Pulmonary artery endothelial cell (primary cell): ENCODE measurements at regions not wholly inside any gene's neighbourhood (a gene's known extent, or its start where the extent isn't known, plus 50 kb on each side); places are given as distances from the start of the nearest gene placed in this dataset.

Source experiments
- DNase-seq: peaks from one replicate; pipeline ENCODE4 v3.0.0-alpha.2; 2011; ENCODE audit warnings: low read depth, low spot score

DNA sequence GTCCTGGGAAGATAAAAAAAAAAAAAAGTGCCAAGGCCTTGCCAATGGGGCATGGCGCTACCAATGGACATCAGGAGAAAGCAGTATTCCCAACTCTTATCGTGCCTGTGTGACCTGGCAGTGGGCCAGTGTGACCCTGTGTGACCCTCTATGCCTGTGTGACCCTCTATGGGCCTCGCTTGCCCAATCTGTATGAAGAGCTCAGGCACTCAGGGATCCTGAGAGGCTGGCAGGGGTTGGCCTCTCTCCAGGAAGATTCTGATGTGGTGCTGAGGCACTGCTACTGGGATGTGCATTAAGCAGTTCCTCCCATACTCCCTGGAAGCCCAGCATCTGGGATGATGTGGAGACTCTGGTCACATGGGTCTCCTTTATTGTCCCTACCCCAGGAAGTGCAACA, 179.2 kb downstream of the MACROH2A1 start:
- no peak for DNase-seq

DNA sequence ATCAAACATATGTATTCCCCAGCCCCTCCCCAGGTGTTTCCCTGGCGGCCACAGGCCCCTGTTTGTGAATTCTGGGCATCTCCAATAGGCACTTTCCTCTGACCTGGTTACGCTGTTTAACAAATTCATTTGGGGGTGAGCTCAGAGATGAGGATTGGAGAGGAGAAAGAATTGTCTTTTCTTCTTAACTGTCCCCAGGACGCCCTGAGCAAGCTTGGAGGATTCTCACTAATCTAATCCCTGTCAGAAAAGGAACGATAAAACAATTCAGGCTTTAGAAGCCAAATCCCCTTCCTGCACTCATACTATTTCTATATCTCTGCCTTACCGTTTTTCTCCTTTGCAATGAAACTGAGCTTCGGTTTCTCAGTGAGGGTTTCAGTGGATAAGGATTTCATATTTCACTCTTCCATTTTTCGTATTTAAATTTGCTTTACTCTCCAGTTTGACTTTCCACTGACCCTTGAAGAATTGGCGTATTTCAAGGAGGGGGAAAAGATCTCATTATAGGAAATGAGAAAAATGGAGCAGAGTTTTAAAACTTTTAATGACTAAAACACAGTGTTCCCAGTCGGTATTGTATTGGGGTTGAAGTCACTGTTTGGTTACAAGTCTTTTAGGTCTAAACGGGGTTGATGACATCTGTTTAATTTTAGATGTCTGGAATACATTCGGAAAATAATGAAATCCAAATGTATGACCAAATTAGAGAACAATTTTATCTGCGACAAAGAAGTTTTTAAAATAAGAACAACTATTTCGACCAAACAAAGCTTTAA, 180.1 kb downstream of the MACROH2A1 start:
- no peak for DNase-seq

DNA sequence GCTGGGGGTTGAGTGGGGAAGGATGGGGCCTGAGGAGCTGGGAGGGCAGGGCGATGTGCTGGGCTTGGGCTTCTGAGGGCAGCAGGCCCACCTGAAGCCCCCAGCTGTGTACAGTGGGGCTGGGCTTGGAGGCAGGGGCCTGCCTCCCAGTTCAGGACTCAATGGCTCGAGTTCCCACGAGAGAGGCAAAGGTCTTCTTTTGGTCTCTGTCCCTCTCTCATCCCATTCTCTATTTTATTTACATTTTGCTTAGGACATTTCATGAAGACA, 180.6 kb downstream of the MACROH2A1 start:
- DNase-seq, result no peak

GRCh38 chr5:135217669-135218485, 181.2 kb downstream of the MACROH2A1 start:
- no peak for DNase-seq

GRCh38 chr5:135216471-135217343, 182.3 kb downstream of the MACROH2A1 start:
- DNase-seq, result no peak

- DNase-seq, result no peak
Observed at GRCh38 chr5:135215617-135216470, 181.8 kb upstream of the PITX1 start.

- DNase-seq, result no peak
Observed at GRCh38 chr5:135214897-135215616, 181.0 kb upstream of the PITX1 start.

DNA sequence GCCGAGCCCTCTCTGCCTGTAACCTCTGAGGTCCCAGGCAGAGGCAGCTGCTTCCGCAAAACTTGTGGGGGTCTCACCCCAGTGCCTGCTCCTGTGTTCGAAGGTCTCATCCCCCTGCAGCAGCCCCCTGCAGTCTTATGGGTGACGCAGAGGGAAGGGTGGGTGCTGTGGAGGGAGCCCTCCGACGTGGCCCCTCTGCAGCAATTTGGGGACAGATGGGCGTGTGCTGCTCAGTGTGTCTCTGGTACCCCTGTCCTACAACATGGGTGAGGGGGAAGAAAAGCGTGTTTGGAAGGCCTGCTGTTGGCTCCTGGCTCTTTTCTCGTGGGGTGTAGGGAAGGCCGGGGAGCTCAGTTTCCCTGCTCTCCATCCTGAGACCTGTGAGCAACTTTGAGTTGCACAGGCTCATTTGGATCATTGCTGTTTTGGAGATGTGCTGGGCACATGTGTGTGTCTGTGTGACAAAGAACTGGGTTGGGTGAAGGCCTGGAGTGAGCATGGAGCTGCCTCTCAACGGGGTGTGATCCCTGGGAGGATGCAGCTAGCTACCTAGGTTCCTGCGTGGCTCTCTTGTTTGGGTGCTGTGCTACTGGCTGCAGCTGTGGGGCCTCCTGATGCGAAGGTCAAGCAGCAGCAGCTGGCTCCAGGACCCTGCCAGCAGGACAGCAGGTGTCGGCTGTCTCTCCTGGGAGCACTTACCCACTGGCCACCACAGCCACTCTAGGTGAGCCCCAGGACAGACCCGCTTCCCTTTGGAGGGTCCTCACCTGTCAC, 179.6 kb upstream of the PITX1 start:
- DNase-seq, result no peak

- DNase-seq, result no peak
Observed at GRCh38 chr5:135213027-135213386, 179.0 kb upstream of the PITX1 start.

DNA sequence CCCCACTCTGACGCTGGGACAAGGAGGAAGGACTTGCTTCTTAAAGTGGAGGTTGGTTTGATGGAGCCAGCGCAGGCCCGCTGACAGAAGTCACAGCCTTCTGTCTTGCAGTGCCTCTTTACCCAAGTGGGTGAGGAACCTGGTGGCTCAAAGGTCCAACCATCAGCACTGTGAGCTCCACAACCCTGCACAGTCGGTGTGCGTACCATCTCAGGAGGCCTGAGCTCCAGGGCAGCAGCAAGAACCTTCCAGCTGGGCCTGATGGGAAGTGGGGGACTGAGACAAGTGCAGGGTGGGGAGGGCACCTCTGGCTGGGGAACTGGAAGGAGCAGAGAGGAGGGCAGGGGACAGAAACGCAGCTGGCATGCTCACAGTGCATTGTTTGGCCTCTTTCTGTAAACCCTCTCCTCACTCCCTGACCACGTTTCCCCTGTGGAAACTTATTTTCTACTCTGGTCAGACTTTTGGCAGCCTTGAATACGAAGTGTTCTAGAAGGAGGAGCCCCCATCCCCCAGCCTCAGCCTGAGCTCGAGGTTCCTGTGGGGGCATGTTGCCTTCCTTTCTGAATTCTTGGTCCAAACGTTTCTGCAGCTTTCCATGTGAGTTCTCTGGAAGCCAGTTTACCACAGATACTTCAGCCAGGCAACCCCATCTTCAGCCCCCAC, 178.5 kb upstream of the PITX1 start:
- no peak for DNase-seq

DNA sequence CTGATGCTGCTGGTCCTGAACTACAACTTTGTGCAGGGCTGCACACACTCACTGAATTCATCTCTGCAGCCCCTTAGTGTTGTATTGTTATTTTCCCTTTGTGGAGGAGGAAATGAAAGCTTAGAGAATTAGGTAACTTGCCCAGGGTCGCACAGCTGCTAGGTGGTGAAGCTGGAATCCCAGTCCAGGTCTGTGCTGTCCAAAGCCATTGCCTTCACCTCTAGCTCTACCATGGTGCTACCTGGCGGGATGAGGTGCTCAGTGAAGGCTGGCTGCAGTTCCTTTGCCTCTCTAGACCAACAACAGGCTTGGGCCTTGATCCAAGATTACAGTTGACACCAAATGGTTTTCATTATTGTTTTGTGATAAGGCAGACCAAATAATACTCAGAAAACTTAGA, 177.8 kb upstream of the PITX1 start:
- no peak for DNase-seq

- no peak for DNase-seq
Observed at GRCh38 chr5:135211083-135211790, 177.2 kb upstream of the PITX1 start.

DNA sequence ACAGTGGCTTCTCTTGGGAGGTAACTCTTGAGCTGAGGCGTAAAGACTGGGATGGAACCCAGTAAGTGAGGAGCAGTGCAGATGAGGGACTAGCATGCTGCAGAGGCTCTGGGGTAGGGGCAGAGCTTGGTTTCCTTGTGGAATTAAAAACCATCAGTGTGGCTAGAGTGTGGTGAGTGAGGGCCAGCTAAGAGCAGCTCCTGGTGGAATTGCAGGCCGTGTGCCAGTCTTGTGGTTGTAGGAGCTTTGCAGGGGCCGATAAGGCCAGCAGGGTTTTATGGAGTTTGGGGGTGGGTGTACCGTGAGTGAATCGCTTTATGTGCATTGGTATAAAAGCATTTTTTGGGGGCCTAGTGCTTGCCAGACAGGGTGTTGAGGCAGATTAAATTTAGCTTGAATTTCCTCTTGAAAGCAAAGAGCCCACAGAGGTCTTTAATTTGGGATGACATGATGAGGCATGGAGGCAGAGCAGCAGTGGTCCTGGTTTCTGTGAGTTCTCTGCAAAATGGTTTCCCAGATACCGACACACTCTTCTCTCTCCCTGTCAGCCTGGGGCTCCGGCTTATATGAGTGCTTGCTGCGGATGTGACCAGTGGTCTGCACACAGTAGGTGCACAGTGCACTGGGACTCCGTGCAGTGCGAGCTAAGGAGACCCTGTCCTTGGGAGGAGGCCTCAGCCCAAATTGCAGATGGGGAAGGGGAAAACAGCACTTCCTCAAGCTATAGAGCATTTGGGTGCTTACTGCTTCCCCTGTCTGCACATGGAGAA, 176.4 kb upstream of the PITX1 start:
- DNase-seq, result no peak

DNA sequence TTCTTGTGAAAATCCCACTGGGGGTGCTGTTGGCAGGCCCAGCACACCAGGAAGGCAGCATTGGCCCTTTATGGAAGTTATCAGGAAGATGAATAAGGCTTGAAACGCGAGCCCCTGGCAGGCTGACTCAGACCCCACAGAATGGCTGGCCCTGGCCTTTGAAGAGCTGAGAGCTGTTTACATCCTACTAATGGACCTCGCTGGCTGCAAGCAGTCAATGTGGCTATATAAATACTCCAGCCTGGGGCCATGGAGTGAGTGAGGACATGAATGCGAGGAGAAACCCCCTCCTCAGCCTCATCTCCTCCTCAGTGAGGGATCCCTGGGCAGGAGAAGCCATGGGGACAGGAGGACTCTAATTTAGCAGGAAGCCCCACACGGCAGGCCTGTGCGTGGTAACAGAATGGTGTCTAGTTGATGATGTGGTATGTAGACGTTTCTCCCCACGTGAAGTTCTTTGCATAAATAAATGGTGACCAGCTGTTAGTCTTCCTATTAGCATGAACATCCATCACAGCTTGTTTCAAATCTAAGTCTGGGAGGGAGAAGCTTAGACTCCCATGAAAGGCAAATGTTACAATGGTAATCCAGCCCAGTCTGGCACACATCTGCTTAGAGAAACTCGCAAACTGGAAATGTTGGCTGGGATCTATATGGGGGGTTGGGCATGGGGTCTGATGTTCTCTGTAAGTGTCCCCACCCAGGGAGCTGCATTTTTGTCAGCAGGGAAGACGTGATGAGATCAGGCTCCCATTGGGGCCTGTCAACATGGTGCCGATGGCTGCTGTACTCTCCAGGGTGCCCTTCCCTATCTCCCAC, 175.1 kb upstream of the PITX1 start:
- peak; percentile 87 for DNase-seq

DNA sequence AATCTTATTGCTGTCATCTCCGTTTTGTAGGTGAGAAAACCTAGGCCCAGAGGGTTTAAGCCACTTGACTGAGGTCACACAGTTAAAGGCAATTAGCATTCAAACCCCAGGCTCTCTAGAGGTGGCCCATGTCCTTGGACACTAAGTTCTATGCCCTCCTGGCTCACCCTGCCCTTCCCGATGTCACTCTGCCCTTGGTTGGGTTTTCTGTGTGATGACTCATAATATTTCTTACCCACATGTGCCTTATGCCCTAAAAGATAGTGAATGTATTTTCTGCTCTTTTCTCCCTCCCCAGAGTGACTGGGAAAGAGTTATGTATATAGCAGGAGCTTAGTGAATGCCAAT, 174.5 kb upstream of the PITX1 start:
- DNase-seq, result no peak

GRCh38 chr5:135207866-135208265, 173.8 kb upstream of the PITX1 start:
- DNase-seq, result no peak

DNA sequence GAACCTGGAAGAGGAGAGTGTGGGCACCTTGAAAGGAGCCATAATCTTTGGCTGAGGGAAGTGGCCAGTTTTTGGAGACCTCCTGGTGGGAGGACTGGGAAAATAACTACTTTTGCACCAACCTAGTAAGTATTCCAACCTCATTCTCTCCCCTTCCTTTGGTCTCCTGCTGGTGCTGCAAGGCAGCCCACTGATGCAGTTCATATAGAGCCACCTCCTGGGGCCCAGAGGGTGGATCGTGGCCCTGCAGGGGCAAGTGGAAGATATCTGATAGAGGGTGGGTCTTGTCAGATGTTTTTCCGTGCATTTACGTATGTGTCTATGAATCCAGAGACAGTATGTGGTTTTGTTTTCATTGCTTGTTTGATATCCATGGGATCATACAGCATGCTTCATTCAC, 172.8 kb upstream of the PITX1 start:
- no peak for DNase-seq
